WTC11 (cell line): ENCODE measurements at regions not wholly inside any gene's neighbourhood (a gene's known extent, or its start where the extent isn't known, plus 50 kb on each side); places are given as distances from the start of the nearest gene placed in this dataset.

Experiments used
- ATAC-seq: fragments of 200-7000 bp; cut with Tn5 transposase; 2 replicates; pipeline ENCODE4 v1.10.0; 2021; ENCODE audit warnings: mild to moderate bottlenecking, moderate library complexity
- CTCF ChIA-PET: fragments of 300-600 bp; sonication (Branson Sonifier 250); formaldehyde crosslinking; loops from one replicate; lab custom pipeline; 2021; ENCODE audit warnings: antibody characterized with exemption; lab: Charles Lee
- POLR2A ChIA-PET: fragments of 350-600 bp; sonication (Branson Sonifier 250); formaldehyde crosslinking; loops from one replicate; lab custom pipeline; 2021; ENCODE audit warnings: antibody characterized with exemption; lab: Charles Lee
- DNase-seq: peaks from one replicate; pipeline ENCODE4 v3.0.0; 2021; ENCODE audit warnings: low spot score
- H3K27ac Mint-ChIP-seq: 2 replicates; pipeline ENCODE4 v1.8.0; 2021; ENCODE audit warnings: mixed read lengths
- H3K27me3 Mint-ChIP-seq: 2 replicates; pipeline ENCODE4 v1.8.0; 2021; ENCODE audit warnings: low read depth, mild to moderate bottlenecking, moderate library complexity, mixed read lengths
- H3K36me3 Mint-ChIP-seq: 2 replicates; pipeline ENCODE4 v1.8.0; 2021; ENCODE audit warnings: mixed read lengths
- H3K4me1 Mint-ChIP-seq: 2 replicates; pipeline ENCODE4 v1.8.0; 2022; ENCODE audit warnings: mixed read lengths
- H3K4me3 Mint-ChIP-seq: 2 replicates; pipeline ENCODE4 v1.8.0; 2021; ENCODE audit warnings: mild to moderate bottlenecking, moderate library complexity, mixed read lengths
- H3K9me3 Mint-ChIP-seq: 2 replicates; pipeline ENCODE4 v1.8.0; 2021; ENCODE audit warnings: mixed read lengths
- AR ChIP-seq: fragments of 250-450 bp; sonication (Bioruptor Pico); IDR thresholded peaks from 2 replicates; pipeline ENCODE4 v1.9.0; 2021; ENCODE audit warnings: mild to moderate bottlenecking
- ATF3 ChIP-seq: sonication (generic); formaldehyde crosslinking; conservative IDR thresholded peaks from 2 replicates; pipeline ENCODE4 v1.8.1; 2022; ENCODE audit warnings: mild to moderate bottlenecking, missing genetic modification reagents
- E2F1 ChIP-seq: sonication (generic); formaldehyde crosslinking; IDR thresholded peaks from 2 replicates; pipeline ENCODE4 v1.8.0; 2022; ENCODE audit warnings: mild to moderate bottlenecking, missing genetic modification reagents
- ELF4 ChIP-seq: sonication (generic); formaldehyde crosslinking; IDR thresholded peaks from 2 replicates; pipeline ENCODE4 v1.8.1; 2022; ENCODE audit warnings: low read depth, mild to moderate bottlenecking, moderate library complexity, missing genetic modification reagents
- FOXK1 ChIP-seq: sonication (generic); formaldehyde crosslinking; IDR thresholded peaks from 2 replicates; pipeline ENCODE4 v1.8.0; 2022; ENCODE audit warnings: mild to moderate bottlenecking, moderate library complexity, missing genetic modification reagents
- NFYB ChIP-seq: sonication (generic); formaldehyde crosslinking; conservative IDR thresholded peaks from 2 replicates; pipeline ENCODE4 v1.8.0; 2022; ENCODE audit warnings: low read depth, missing genetic modification reagents
- TCF7 ChIP-seq: sonication (generic); formaldehyde crosslinking; IDR thresholded peaks from 2 replicates; pipeline ENCODE4 v1.8.0; 2022; ENCODE audit warnings: mild to moderate bottlenecking, low read depth, missing genetic modification reagents, moderate library complexity
- TEAD1 ChIP-seq: sonication (generic); formaldehyde crosslinking; IDR thresholded peaks from 2 replicates; pipeline ENCODE4 v1.8.0; 2022; ENCODE audit warnings: mild to moderate bottlenecking, missing genetic modification reagents
- TP53 ChIP-seq: sonication (generic); formaldehyde crosslinking; IDR thresholded peaks from 2 replicates; pipeline ENCODE4 v1.8.1; 2023; ENCODE audit warnings: mild to moderate bottlenecking, missing genetic modification reagents
- ZNF263 ChIP-seq: sonication (generic); formaldehyde crosslinking; IDR thresholded peaks from 2 replicates; pipeline ENCODE4 v1.8.1; 2022; ENCODE audit warnings: low read depth, mild to moderate bottlenecking, moderate library complexity, missing genetic modification reagents
- ZNF317 ChIP-seq: sonication (generic); formaldehyde crosslinking; IDR thresholded peaks from 2 replicates; pipeline ENCODE4 v1.8.1; 2023; ENCODE audit warnings: low read depth, mild to moderate bottlenecking, moderate library complexity, missing genetic modification reagents, borderline replicate concordance
- ZNF425 ChIP-seq: fragments of 250-450 bp; sonication (Bioruptor Pico); conservative IDR thresholded peaks from 2 replicates; pipeline ENCODE4 v1.9.0; 2021; ENCODE audit warnings: mild to moderate bottlenecking
- ZNF532 ChIP-seq: fragments of 250-450 bp; sonication (Bioruptor Pico); IDR thresholded peaks from 2 replicates; pipeline ENCODE4 v1.9.0; 2021; ENCODE audit warnings: mild to moderate bottlenecking, borderline replicate concordance
- ZSCAN18 ChIP-seq: fragments of 250-450 bp; sonication (Bioruptor Pico); IDR thresholded peaks from 2 replicates; pipeline ENCODE4 v2.1.2; 2022; ENCODE audit warnings: mild to moderate bottlenecking, moderate library complexity
- TF ChIP-seq, protein P1 (sequence below): sonication (generic); formaldehyde crosslinking; IDR thresholded peaks from 2 replicates; pipeline ENCODE4 v1.8.1; 2023; ENCODE audit warnings: mild to moderate bottlenecking, moderate library complexity, missing genetic modification reagents
- TF ChIP-seq, protein P2 (sequence below): fragments of 250-450 bp; sonication (Bioruptor Pico); IDR thresholded peaks from 2 replicates; pipeline ENCODE4 v1.8.0; 2021; ENCODE audit warnings: mild to moderate bottlenecking
- TF ChIP-seq, protein P3 (sequence below): sonication (generic); formaldehyde crosslinking; IDR thresholded peaks from 2 replicates; pipeline ENCODE4 v1.8.0; 2022; ENCODE audit warnings: mild to moderate bottlenecking, missing genetic modification reagents

- TF ChIP-seq ZNF532 (CRISPR knock-in tag), result no peak
- no peak for TF ChIP-seq AR
- no peak for TF ChIP-seq NFYB (CRISPR knock-in tag)
- no peak for TF ChIP-seq ELF4 (CRISPR knock-in tag)
- TF ChIP-seq, protein P1, sequence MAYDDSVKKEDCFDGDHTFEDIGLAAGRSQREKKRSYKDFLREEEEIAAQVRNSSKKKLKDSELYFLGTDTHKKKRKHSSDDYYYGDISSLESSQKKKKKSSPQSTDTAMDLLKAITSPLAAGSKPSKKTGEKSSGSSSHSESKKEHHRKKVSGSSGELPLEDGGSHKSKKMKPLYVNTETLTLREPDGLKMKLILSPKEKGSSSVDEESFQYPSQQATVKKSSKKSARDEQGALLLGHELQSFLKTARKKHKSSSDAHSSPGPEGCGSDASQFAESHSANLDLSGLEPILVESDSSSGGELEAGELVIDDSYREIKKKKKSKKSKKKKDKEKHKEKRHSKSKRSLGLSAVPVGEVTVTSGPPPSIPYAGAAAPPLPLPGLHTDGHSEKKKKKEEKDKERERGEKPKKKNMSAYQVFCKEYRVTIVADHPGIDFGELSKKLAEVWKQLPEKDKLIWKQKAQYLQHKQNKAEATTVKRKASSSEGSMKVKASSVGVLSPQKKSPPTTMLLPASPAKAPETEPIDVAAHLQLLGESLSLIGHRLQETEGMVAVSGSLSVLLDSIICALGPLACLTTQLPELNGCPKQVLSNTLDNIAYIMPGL (CRISPR knock-in tag), result no peak
- no peak for TF ChIP-seq ZNF263 (CRISPR knock-in tag)
- TF ChIP-seq, all 79 proteins: peak for 0
These were observed 244.1 kb downstream of the BCL11A start (continued) for GRCh38 chr2:60309336-60309735.

- no peaks in the 10 kb centered on the region for H3K27me3 Mint-ChIP-seq
- H3K4me1 Mint-ChIP-seq, result peaks cover 10% of the 10 kb centered on the region
- TF ChIP-seq TCF7, result no peak
- no peak for TF ChIP-seq E2F1 (CRISPR knock-in tag)
- TF ChIP-seq, protein P2, sequence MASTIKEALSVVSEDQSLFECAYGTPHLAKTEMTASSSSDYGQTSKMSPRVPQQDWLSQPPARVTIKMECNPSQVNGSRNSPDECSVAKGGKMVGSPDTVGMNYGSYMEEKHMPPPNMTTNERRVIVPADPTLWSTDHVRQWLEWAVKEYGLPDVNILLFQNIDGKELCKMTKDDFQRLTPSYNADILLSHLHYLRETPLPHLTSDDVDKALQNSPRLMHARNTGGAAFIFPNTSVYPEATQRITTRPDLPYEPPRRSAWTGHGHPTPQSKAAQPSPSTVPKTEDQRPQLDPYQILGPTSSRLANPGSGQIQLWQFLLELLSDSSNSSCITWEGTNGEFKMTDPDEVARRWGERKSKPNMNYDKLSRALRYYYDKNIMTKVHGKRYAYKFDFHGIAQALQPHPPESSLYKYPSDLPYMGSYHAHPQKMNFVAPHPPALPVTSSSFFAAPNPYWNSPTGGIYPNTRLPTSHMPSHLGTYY (CRISPR knock-in tag), result no peak
- no peak for TF ChIP-seq ZSCAN18 (CRISPR knock-in tag)
- no peak for TF ChIP-seq TP53
- TF ChIP-seq FOXK1, result no peak
- TF ChIP-seq ATF3, result no peak
- no peak for TF ChIP-seq TEAD1 (CRISPR knock-in tag)
- no peak for TF ChIP-seq ZNF317
- TF ChIP-seq, protein P3, sequence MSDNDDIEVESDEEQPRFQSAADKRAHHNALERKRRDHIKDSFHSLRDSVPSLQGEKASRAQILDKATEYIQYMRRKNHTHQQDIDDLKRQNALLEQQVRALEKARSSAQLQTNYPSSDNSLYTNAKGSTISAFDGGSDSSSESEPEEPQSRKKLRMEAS (CRISPR knock-in tag), result no peak
- TF ChIP-seq, protein P1 (CRISPR knock-in tag), result no peak
- TF ChIP-seq ZNF425 (CRISPR knock-in tag), result no peak
These were observed 247.1 kb downstream of the BCL11A start for GRCh38 chr2:60306267-60306861.

More at GRCh38 chr2:60306267-60306861, 247.1 kb downstream of the BCL11A start:
- ChIA-PET CTCF (interaction anchor here (0.6 to 1.8 kb wide), 5 partner anchors 12 to 249 kb away, joined by 3 to 7 read pairs (median 3); no protein-coding TSS in a partner anchor), POLR2A (no interaction called here)
- no peaks in the 10 kb centered on the region for H3K36me3 Mint-ChIP-seq
- H3K4me3 Mint-ChIP-seq, result no peak overlapping the region
- ATAC-seq, result no peak; the same call in 1 of the 2 replicates
- H3K27ac Mint-ChIP-seq, result no peak overlapping the region
- H3K9me3 Mint-ChIP-seq, result no peaks in the 10 kb centered on the region
- DNase-seq, result no peak
